WTC11 (cell line): ENCODE measurements at regions not wholly inside any gene's neighbourhood (a gene's known extent, or its start where the extent isn't known, plus 50 kb on each side); places are given as distances from the start of the nearest gene placed in this dataset.

Experiments
- ATAC-seq: fragments of 200-7000 bp; cut with Tn5 transposase; 2 replicates; pipeline ENCODE4 v1.10.0; 2021; ENCODE audit warnings: mild to moderate bottlenecking, moderate library complexity
- CTCF ChIA-PET: fragments of 300-600 bp; sonication (Branson Sonifier 250); formaldehyde crosslinking; loops from one replicate; lab custom pipeline; 2021; ENCODE audit warnings: antibody characterized with exemption; lab: Charles Lee
- POLR2A ChIA-PET: fragments of 350-600 bp; sonication (Branson Sonifier 250); formaldehyde crosslinking; loops from one replicate; lab custom pipeline; 2021; ENCODE audit warnings: antibody characterized with exemption; lab: Charles Lee
- DNase-seq: peaks from one replicate; pipeline ENCODE4 v3.0.0; 2021; ENCODE audit warnings: low spot score
- H3K27ac Mint-ChIP-seq: 2 replicates; pipeline ENCODE4 v1.8.0; 2021; ENCODE audit warnings: mixed read lengths
- H3K27me3 Mint-ChIP-seq: 2 replicates; pipeline ENCODE4 v1.8.0; 2021; ENCODE audit warnings: low read depth, mild to moderate bottlenecking, moderate library complexity, mixed read lengths
- H3K36me3 Mint-ChIP-seq: 2 replicates; pipeline ENCODE4 v1.8.0; 2021; ENCODE audit warnings: mixed read lengths
- H3K4me1 Mint-ChIP-seq: 2 replicates; pipeline ENCODE4 v1.8.0; 2022; ENCODE audit warnings: mixed read lengths
- H3K4me3 Mint-ChIP-seq: 2 replicates; pipeline ENCODE4 v1.8.0; 2021; ENCODE audit warnings: mild to moderate bottlenecking, moderate library complexity, mixed read lengths
- H3K9me3 Mint-ChIP-seq: 2 replicates; pipeline ENCODE4 v1.8.0; 2021; ENCODE audit warnings: mixed read lengths
- E2F1 ChIP-seq: sonication (generic); formaldehyde crosslinking; IDR thresholded peaks from 2 replicates; pipeline ENCODE4 v1.8.0; 2022; ENCODE audit warnings: mild to moderate bottlenecking, missing genetic modification reagents
- EMX1 ChIP-seq: fragments of 250-450 bp; sonication (Bioruptor Pico); IDR thresholded peaks from 2 replicates; pipeline ENCODE4 v1.8.0; 2021; ENCODE audit warnings: mild to moderate bottlenecking
- ETV6 ChIP-seq: sonication (generic); formaldehyde crosslinking; IDR thresholded peaks from 2 replicates; pipeline ENCODE4 v1.8.1; 2022; ENCODE audit warnings: mild to moderate bottlenecking, missing genetic modification reagents
- FOXK1 ChIP-seq: sonication (generic); formaldehyde crosslinking; IDR thresholded peaks from 2 replicates; pipeline ENCODE4 v1.8.0; 2022; ENCODE audit warnings: mild to moderate bottlenecking, moderate library complexity, missing genetic modification reagents
- HMGA2 ChIP-seq: fragments of 250-450 bp; sonication (Bioruptor Pico); IDR thresholded peaks from 2 replicates; pipeline ENCODE4 v1.4.0; 2021; ENCODE audit warnings: mild to moderate bottlenecking, moderate library complexity
- HMGXB4 ChIP-seq: sonication (generic); formaldehyde crosslinking; IDR thresholded peaks from 2 replicates; pipeline ENCODE4 v1.8.1; 2023; ENCODE audit warnings: mild to moderate bottlenecking, moderate library complexity, missing genetic modification reagents
- JUN ChIP-seq: sonication (generic); formaldehyde crosslinking; IDR thresholded peaks from 2 replicates; pipeline ENCODE4 v1.8.0; 2023; ENCODE audit warnings: mild to moderate bottlenecking, missing genetic modification reagents
- MAX ChIP-seq: sonication (generic); formaldehyde crosslinking; IDR thresholded peaks from 2 replicates; pipeline ENCODE4 v1.8.0; 2022; ENCODE audit warnings: mild to moderate bottlenecking, missing genetic modification reagents
- NFE2L1 ChIP-seq: sonication (generic); formaldehyde crosslinking; IDR thresholded peaks from 2 replicates; pipeline ENCODE4 v1.8.1; 2023; ENCODE audit warnings: missing genetic modification reagents
- NR3C1 ChIP-seq: sonication (generic); formaldehyde crosslinking; conservative IDR thresholded peaks from 2 replicates; pipeline ENCODE4 v1.8.1; 2023; ENCODE audit warnings: low read depth, mild to moderate bottlenecking, missing genetic modification reagents
- RELA ChIP-seq: sonication (generic); formaldehyde crosslinking; IDR thresholded peaks from 2 replicates; pipeline ENCODE4 v1.8.1; 2022; ENCODE audit warnings: missing genetic modification reagents, mild to moderate bottlenecking, borderline replicate concordance
- ZNF121 ChIP-seq: sonication (generic); formaldehyde crosslinking; IDR thresholded peaks from 2 replicates; pipeline ENCODE4 v1.8.0; 2023; ENCODE audit warnings: missing genetic modification reagents
- ZNF396 ChIP-seq: fragments of 250-450 bp; sonication (Bioruptor Pico); IDR thresholded peaks from 2 replicates; pipeline ENCODE4 v1.8.0; 2021; ENCODE audit warnings: mild to moderate bottlenecking, moderate library complexity, borderline replicate concordance
- ZNF425 ChIP-seq: fragments of 250-450 bp; sonication (Bioruptor Pico); conservative IDR thresholded peaks from 2 replicates; pipeline ENCODE4 v1.9.0; 2021; ENCODE audit warnings: mild to moderate bottlenecking
- ZNF512 ChIP-seq: sonication (generic); formaldehyde crosslinking; IDR thresholded peaks from 2 replicates; pipeline ENCODE4 v1.8.1; 2022; ENCODE audit warnings: missing genetic modification reagents, borderline replicate concordance
- TF ChIP-seq, protein P1 (sequence below): sonication (generic); formaldehyde crosslinking; conservative IDR thresholded peaks from 2 replicates; pipeline ENCODE4 v1.8.1; 2023; ENCODE audit warnings: mild to moderate bottlenecking, low read depth, missing genetic modification reagents, moderate library complexity
- TF ChIP-seq, protein P2 (sequence below): sonication (generic); formaldehyde crosslinking; IDR thresholded peaks from 2 replicates; pipeline ENCODE4 v1.8.1; 2022; ENCODE audit warnings: low read depth, mild to moderate bottlenecking, moderate library complexity, missing genetic modification reagents, borderline replicate concordance
- TF ChIP-seq, protein P3 (sequence below): sonication (generic); formaldehyde crosslinking; IDR thresholded peaks from 2 replicates; pipeline ENCODE4 v1.8.1; 2023; ENCODE audit warnings: mild to moderate bottlenecking, missing genetic modification reagents, moderate library complexity

GRCh38 chr4:89365776-89366175 lies 58.2 kb upstream of the GPRIN3 start:
- DNase-seq = no peak
- no peak overlapping the region for H3K4me3 Mint-ChIP-seq
- CTCF ChIA-PET = no interaction called here
- TF ChIP-seq, protein P1, sequence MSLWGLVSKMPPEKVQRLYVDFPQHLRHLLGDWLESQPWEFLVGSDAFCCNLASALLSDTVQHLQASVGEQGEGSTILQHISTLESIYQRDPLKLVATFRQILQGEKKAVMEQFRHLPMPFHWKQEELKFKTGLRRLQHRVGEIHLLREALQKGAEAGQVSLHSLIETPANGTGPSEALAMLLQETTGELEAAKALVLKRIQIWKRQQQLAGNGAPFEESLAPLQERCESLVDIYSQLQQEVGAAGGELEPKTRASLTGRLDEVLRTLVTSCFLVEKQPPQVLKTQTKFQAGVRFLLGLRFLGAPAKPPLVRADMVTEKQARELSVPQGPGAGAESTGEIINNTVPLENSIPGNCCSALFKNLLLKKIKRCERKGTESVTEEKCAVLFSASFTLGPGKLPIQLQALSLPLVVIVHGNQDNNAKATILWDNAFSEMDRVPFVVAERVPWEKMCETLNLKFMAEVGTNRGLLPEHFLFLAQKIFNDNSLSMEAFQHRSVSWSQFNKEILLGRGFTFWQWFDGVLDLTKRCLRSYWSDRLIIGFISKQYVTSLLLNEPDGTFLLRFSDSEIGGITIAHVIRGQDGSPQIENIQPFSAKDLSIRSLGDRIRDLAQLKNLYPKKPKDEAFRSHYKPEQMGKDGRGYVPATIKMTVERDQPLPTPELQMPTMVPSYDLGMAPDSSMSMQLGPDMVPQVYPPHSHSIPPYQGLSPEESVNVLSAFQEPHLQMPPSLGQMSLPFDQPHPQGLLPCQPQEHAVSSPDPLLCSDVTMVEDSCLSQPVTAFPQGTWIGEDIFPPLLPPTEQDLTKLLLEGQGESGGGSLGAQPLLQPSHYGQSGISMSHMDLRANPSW = no peak
- TF ChIP-seq ZNF121 (CRISPR knock-in tag) = no peak
- TF ChIP-seq HMGA2 (CRISPR knock-in tag) = no peak
- TF ChIP-seq E2F1 (CRISPR knock-in tag) = no peak
- TF ChIP-seq JUN (CRISPR knock-in tag) = no peak
- TF ChIP-seq NFE2L1 (CRISPR knock-in tag) = no peak
- TF ChIP-seq, protein P2, sequence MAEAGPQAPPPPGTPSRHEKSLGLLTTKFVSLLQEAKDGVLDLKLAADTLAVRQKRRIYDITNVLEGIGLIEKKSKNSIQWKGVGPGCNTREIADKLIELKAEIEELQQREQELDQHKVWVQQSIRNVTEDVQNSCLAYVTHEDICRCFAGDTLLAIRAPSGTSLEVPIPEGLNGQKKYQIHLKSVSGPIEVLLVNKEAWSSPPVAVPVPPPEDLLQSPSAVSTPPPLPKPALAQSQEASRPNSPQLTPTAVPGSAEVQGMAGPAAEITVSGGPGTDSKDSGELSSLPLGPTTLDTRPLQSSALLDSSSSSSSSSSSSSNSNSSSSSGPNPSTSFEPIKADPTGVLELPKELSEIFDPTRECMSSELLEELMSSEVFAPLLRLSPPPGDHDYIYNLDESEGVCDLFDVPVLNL (CRISPR knock-in tag) = no peak
- TF ChIP-seq, protein P3, sequence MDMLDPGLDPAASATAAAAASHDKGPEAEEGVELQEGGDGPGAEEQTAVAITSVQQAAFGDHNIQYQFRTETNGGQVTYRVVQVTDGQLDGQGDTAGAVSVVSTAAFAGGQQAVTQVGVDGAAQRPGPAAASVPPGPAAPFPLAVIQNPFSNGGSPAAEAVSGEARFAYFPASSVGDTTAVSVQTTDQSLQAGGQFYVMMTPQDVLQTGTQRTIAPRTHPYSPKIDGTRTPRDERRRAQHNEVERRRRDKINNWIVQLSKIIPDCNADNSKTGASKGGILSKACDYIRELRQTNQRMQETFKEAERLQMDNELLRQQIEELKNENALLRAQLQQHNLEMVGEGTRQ (CRISPR knock-in tag) = no peak
- TF ChIP-seq MAX (CRISPR knock-in tag) = no peak
- TF ChIP-seq HMGXB4 = no peak
- TF ChIP-seq ZNF512 (CRISPR knock-in tag) = no peak
- no peak for TF ChIP-seq FOXK1
- no peak for TF ChIP-seq ETV6 (CRISPR knock-in tag)
- no peak for TF ChIP-seq RELA (CRISPR knock-in tag)
- no peak for TF ChIP-seq EMX1 (CRISPR knock-in tag)
- TF ChIP-seq ZNF425 (CRISPR knock-in tag) = no peak
- TF ChIP-seq ZNF396 (CRISPR knock-in tag) = no peak
- no peak for TF ChIP-seq NR3C1 (CRISPR knock-in tag)
- TF ChIP-seq, all 79 proteins: peak for 0
- H3K9me3 Mint-ChIP-seq = peaks cover 5% of the 10 kb centered on the region
- POLR2A ChIA-PET = interaction anchor here (0.6 kb wide), 1 partner anchor 46 kb away, joined by 3 read pairs; no protein-coding TSS in a partner anchor
- ATAC-seq = no peak
- no peaks in the 10 kb centered on the region for H3K36me3 Mint-ChIP-seq
- no peak overlapping the region for H3K27ac Mint-ChIP-seq
- no peaks in the 10 kb centered on the region for H3K4me1 Mint-ChIP-seq
- H3K27me3 Mint-ChIP-seq = no peaks in the 10 kb centered on the region
